ENCODE measurements at regions not wholly inside any gene's neighbourhood (a gene's known extent, or its start where the extent isn't known, plus 50 kb on each side); places are given as distances from the start of the nearest gene placed in this dataset.

DNA sequence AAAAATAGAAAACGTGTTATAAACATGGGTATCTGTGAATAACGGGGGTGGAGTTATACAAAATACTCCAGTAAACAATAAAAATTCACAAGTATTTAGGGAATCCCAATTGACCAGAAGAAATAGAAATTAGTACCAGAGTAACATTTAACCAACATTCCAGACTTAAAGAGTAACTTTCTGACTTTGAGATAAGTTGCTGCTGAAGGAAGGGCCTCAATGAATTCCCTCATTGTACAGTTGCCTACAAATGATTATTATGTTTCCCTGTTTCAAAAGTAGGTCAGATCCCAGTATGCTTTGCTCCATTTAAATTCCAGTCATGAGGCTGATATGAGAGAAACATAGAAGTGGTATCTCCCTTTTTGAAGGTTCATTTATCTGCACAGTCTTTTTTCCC lies 88.3 kb upstream of the KCNH7 start:
- TF ChIP-seq GATA2 (IDR thresholded peaks at IDR 0.05; ENCODE audit: low read depth, low read length) (no peak), GATA3 (IDR thresholded peaks at IDR 0.05; ENCODE audit: low read depth, low read length) (no peak)

Measured in SH-SY5Y (cell line).